BE2C (cell line): ENCODE measurements at regions not wholly inside any gene's neighbourhood (a gene's known extent, or its start where the extent isn't known, plus 50 kb on each side); places are given as distances from the start of the nearest gene placed in this dataset.

Source experiments
- DNase-seq: peaks from one replicate; pipeline ENCODE4 v3.0.0-alpha.2; 2020
- H3K27me3 ChIP-seq: fragments of 250-450 bp; sonication (Bioruptor Pico); 2 replicates; pipeline ENCODE4 v1.5.1; 2020; ENCODE audit warnings: mild to moderate bottlenecking
- H3K36me3 ChIP-seq: fragments of 250-450 bp; sonication (Bioruptor Pico); 2 replicates; pipeline ENCODE4 v1.5.1; 2020; ENCODE audit warnings: mild to moderate bottlenecking
- H3K4me1 ChIP-seq: fragments of 250-450 bp; sonication (Bioruptor Pico); 2 replicates; pipeline ENCODE4 v1.5.1; 2020
- H3K4me3 ChIP-seq: 2 replicates; pipeline ENCODE4 v1.5.1; 2011; ENCODE audit warnings: low read depth, low read length
- H3K9me3 ChIP-seq: fragments of 250-450 bp; sonication (Bioruptor Pico); 2 replicates; pipeline ENCODE4 v1.5.1; 2020
- CTCF ChIP-seq: IDR thresholded peaks from 2 replicates; pipeline ENCODE4 v1.5.1; 2012; ENCODE audit warnings: mild to moderate bottlenecking, low read depth, low read length

- H3K4me3 ChIP-seq, result no peak overlapping the region
- TF ChIP-seq CTCF, result no peak
- no peaks in the 10 kb centered on the region for H3K27me3 ChIP-seq
- H3K4me1 ChIP-seq, result no peaks in the 10 kb centered on the region
- no peak for DNase-seq
- H3K36me3 ChIP-seq, result no peaks in the 10 kb centered on the region
- no peaks in the 10 kb centered on the region for H3K9me3 ChIP-seq
Measured at GRCh38 chr1:87913361-87913760, 584.7 kb downstream of the LMO4 start.

- no peaks in the 10 kb centered on the region for H3K9me3 ChIP-seq
Measured at GRCh38 chr1:87914396-87914795, 585.7 kb downstream of the LMO4 start.

GRCh38 chr1:87915771-87916170 is 587.1 kb downstream of the LMO4 start:
- no peaks in the 10 kb centered on the region for H3K9me3 ChIP-seq
- no peak for DNase-seq
- H3K4me1 ChIP-seq, result no peaks in the 10 kb centered on the region
- H3K36me3 ChIP-seq, result no peaks in the 10 kb centered on the region
- no peaks in the 10 kb centered on the region for H3K27me3 ChIP-seq
- H3K4me3 ChIP-seq, result no peak overlapping the region
- TF ChIP-seq CTCF, result no peak

More at GRCh38 chr1:87914396-87914795, 585.7 kb downstream of the LMO4 start:
- H3K4me3 ChIP-seq, result no peak overlapping the region
- no peak for DNase-seq
- no peaks in the 10 kb centered on the region for H3K4me1 ChIP-seq
- H3K27me3 ChIP-seq, result no peaks in the 10 kb centered on the region
- no peaks in the 10 kb centered on the region for H3K36me3 ChIP-seq
- TF ChIP-seq CTCF, result no peak

GRCh38 chr1:87916965-87917364 is 588.3 kb downstream of the LMO4 start:
- no peaks in the 10 kb centered on the region for H3K9me3 ChIP-seq
- no peak for TF ChIP-seq CTCF

GRCh38 chr1:87918398-87918797 is 589.7 kb downstream of the LMO4 start:
- TF ChIP-seq CTCF, result no peak

More at GRCh38 chr1:87916965-87917364, 588.3 kb downstream of the LMO4 start:
- H3K27me3 ChIP-seq, result no peaks in the 10 kb centered on the region
- H3K4me3 ChIP-seq, result no peak overlapping the region
- no peaks in the 10 kb centered on the region for H3K36me3 ChIP-seq
- no peaks in the 10 kb centered on the region for H3K4me1 ChIP-seq
- DNase-seq, result no peak

GRCh38 chr1:87922885-87923284 is 594.2 kb downstream of the LMO4 start:
- Histone ChIP-seq H3K27me3 (no peaks in the 10 kb centered on the region), H3K36me3 (no peaks in the 10 kb centered on the region), H3K4me1 (no peaks in the 10 kb centered on the region), H3K4me3 (no peak overlapping the region), H3K9me3 (no peaks in the 10 kb centered on the region)
- no peak for TF ChIP-seq CTCF
- DNase-seq, result no peak

More at GRCh38 chr1:87918398-87918797, 589.7 kb downstream of the LMO4 start:
- no peaks in the 10 kb centered on the region for H3K9me3 ChIP-seq
- H3K27me3 ChIP-seq, result no peaks in the 10 kb centered on the region
- no peak overlapping the region for H3K4me3 ChIP-seq
- DNase-seq, result no peak
- no peaks in the 10 kb centered on the region for H3K4me1 ChIP-seq
- no peaks in the 10 kb centered on the region for H3K36me3 ChIP-seq
